Effector CD4-positive, alpha-beta T cell (primary cell): ENCODE measurements at regions not wholly inside any gene's neighbourhood (a gene's known extent, or its start where the extent isn't known, plus 50 kb on each side); places are given as distances from the start of the nearest gene placed in this dataset.
A peak's percentile ranks its signal among the peaks of the same experiment; 100 is the strongest.

Experiments used
- DNase-seq: peaks from one replicate; pipeline ENCODE4 v3.0.0-alpha.2; 2020

DNA sequence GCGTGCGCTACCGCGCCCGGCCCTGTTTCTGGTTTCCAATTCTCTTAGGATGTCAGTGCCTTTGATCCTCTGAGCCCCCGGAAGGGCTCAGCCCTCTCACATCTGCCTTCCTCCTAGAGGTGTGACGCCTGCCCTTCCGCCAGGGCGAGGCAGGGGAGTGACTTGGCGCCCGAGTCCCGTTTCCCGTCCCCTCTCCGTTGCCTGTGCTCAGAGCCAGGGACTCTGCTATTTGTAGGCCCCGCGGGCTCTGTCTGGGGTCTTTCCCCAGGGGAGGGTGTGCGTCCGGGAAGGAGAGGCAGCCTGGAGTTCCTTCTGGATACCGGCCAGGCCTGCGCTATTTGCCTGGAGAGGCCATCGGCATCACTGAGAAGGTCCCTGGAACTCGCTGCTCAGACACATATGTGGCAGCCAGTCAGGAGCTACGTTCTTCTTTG lies 103.7 kb upstream of the TAF1B start:
- DNase-seq: peak; percentile 38

DNA sequence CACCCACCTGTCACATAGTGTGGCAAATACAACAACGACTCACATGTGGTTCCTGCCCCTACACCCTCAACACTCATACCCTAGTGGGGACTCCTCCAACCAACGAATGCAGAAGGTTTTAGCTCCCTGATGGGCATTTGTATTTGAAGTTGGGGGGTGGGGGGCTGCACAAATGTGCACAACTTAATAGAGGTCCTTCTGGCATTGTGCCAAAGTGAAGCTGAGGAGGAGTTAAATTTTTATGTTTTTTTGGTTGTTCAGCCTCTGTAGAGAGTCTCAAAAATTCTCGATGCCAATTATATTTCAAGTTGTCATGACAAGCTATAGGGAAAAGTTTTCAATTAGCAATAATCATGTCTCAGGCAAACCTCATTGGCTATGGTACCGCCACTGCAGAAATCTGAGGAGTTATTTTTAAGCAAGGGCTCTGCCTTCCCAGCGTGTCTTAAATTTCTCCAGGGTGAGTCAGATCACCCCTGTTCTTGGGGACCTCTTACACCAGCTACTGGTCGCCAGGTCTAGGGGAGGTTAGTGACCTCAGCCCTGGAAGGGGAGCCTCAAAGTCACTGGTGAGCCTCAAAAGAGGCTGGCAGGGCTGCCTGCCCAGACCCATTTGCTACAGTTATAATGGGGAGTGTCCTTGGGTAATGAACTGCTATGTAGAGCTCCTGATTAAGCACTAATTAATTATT lies 102.7 kb upstream of the TAF1B start:
- no peak for DNase-seq

DNA sequence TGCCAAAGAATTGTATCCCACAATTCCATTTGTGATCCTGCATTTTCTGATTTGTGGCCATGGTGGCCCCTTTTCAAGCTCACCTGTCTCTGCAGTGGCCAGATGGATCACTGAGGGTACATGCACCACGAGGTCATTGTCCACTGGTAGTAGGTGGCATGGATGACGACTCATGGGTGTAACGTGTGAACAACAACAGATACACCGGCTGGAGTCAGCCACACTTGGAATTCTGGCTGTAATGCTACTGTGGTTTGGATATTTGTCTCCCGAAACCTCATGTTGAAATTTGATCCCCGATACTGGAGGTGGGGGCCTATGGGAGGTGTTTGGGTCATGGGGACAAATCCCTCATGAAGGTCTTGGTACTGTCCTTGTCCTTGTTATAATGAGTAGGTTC lies 102.2 kb upstream of the TAF1B start:
- no peak for DNase-seq

DNA sequence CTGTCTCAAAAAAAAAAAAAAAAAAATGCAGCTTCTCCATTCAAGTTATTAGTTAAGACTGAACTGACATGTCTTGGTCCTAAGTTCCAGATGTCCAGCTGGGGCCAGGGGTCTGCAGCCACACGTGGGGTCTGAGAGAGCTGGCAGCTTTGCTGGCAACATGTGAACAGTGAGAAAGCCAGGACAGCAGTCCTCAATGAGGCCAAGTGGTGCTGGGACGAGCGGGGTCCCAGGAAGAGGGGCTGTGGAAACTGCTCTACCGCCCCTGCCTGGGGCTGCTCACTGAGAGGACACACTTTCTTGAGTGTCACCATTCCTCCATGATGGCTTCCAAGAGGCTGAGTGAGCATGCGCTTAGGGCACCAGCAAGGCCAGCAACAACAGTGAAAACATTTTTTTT lies 100.7 kb upstream of the TAF1B start:
- no peak for DNase-seq

DNA sequence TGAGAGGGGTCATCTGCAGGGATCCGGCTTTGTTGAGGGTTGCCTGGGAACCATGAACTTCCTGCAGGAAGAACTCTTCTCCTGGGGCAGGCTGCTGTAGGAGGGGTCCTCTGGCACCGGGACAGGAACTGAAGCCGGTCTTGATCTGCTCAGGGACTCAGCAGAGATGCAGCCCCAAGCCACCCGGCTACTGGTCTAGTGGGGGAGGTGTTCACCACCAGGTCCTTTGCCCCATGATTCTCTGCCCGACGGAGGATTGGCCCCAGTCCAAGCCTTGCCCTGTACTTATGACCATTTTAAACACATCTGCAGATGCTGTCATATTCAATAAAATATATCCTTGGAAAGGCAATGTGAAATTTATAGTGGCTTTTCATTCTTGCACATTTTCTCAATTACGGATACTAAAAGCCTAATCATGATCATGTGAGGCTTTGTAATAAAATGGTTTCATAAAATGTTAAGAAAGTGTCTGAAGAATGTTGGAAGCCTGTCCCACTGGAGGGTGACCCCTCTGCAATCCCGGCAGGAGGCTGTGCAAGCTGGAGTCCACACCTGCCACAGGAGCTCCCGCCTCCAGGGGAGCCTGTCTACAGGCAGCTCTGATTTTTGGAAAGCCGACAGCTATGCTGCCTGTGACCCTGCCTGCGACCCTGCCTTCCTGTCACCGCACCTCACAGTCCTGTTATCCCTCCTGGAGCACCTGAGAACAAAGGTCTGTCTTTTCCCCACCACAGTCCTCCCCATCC lies 98.8 kb upstream of the TAF1B start:
- DNase-seq: no peak

DNA sequence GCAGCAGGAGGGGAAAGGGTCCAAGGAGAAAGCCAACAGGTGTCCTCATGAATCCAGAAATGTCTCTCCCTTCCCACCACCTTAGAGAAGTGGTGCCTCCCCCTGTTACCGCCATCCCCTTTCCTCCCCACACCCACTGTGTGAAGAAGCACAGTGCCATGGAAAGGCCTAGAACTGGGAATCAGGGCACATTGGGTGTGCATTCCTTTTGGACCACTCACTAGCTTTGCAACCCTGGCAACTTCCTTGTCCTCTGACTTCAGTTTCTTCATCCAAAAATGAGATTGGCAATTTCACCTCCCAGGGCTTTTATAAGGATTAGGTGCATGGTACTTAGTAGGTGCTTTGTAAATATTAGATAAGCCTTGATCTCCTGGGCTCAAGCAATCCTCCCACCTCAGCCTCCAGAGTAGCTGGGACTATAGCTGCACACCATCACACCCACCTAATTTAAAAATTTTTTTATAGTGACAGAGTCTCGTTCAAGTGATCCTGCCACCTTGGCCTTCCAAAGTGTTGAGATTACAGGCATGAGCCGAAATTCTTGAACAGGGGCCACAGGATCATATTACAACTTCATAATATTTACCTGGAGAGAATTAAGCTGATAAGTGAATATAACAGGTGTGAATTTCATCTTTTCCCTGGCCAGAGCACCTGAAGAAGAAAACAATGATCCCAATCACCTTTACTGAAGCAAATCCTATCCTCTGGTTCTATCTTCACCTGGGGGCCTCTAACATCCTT lies 97.9 kb upstream of the TAF1B start:
- DNase-seq: no peak

DNA sequence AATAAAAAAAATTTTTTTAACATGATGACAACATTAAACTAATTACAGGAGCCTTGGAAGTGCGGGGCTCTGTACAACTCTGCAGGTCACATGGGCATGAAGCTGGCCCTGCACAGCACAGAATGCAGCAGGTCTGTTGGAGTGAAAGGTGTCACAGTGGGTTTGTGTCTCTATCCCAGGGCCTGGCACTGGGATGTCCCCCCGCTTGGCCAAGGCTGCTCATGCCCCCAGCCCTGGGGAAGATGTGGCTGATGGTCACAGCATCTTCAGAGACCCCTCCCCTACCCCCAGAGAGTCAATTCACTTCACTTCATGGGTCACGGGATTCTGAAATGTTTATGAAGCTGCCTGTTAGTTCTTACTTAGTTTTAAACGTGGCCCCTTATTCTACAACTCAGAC lies 95.9 kb upstream of the TAF1B start:
- no peak for DNase-seq

DNA sequence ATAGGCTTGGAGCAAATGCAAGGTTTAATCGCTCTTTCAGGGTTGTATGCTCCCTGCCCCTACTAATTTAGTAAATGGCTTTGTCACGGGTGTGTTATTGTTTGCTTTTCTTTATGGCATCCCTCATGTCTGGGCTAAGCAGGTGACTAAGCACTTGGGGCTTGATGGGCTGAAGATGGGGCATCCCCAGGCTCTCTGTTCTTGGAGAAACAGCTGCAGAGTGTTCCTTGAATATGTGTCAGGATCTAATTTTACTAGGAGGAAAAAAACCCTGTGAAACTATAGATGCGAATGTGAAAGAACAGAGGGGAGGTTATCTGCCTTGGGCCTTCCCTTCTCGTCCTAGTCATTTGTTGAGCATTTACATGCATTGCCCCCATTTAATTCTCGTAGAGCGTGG lies 94.7 kb upstream of the TAF1B start:
- no peak for DNase-seq

DNA sequence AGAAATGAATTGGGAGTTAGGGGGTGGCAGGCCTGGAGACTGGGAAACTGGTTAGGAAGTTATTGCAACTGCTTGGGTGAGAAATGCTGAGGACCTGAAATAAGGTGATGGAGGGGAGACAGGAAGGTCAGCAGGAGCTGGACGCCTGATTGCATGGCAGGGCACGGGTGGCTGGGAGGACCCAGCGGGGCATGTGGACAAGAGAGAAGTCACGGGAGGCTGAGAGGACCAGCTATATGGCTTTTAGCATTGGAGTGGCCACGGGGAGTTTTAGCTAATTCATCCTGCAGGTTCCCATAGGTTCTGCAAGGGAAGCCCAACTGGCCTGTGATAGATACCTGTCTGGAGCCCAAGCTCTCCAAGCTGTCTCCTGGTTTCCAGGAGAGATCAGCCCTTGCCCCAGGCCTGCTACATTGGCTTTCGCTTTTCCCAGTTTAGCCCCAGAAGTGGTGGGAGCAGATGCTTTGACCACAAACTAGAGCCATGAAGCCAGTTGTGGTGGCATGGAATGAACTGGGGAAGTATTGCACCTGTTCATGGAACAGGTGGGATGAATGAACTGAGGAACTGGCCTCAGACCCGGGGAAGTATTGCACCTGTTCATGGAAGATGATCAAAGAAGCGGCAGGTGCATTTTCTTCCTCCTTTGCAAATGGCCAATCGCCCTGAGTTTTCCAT lies 93.6 kb upstream of the TAF1B start:
- no peak for DNase-seq

DNA sequence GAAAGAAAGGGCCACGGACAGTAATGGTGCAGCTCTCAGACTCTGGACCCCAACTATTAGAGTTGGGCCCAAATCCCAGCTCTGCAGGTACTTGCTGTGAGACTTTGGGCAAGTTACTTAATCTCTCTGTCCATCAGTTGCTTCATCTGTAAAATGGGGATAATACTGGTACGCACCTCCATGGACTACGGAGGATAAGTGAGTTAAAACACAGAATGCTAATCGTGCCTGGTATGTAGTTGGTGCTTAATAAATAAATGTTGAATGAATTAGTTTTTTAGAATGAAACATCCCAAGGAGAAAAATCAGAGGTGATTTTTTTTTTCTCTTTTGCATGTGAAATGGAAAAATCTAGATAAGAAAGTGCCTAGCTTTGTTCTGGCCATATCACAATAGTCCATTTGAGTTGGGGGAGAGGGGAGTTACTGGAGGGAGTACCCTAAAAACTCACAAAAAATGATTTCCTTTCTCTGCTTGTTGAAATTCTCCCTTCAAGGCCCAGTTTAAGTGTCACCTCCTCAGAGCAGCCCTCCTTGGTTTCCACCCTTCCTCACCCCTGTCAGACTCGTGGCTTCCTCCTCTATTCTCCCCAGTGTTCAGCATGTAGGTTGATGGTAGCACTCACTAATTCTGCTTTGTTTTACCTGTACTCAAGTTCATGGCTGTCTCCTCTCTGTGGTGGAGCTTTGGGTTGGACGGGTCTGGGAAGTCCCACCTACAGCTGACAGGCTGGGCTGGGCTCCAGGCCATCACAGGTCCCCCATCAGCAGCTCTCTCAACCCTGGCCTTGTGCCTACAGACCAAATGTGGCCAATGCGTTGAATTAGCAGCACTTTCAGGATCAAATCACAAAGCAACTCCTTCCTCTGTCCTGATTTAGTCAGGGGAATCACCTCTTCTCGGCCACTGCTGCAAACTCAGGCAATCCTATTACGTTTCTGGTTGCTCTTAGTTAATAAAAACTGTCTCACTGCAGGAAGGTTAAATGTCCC lies 92.8 kb upstream of the TAF1B start:
- DNase-seq: no peak

DNA sequence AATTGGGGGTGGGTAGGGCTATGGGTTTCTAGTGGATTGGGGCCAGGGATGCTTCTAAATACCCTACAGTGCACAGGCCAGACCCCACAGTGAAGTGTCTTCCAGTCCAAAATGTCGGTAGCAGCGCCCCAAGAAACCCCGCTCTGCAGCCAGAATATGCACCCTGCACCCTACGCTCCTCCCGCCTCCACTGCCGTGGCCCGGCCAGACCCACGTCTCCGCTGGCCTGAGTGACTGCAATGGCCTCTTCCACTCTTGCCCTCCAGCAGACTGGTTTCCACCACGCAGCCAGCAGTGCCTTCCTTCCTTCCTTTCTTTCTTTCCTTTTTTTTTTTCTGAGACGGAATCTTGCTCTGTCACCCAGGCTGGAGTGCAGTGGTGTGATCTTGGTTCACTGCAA lies 91.4 kb upstream of the TAF1B start:
- DNase-seq: no peak

DNA sequence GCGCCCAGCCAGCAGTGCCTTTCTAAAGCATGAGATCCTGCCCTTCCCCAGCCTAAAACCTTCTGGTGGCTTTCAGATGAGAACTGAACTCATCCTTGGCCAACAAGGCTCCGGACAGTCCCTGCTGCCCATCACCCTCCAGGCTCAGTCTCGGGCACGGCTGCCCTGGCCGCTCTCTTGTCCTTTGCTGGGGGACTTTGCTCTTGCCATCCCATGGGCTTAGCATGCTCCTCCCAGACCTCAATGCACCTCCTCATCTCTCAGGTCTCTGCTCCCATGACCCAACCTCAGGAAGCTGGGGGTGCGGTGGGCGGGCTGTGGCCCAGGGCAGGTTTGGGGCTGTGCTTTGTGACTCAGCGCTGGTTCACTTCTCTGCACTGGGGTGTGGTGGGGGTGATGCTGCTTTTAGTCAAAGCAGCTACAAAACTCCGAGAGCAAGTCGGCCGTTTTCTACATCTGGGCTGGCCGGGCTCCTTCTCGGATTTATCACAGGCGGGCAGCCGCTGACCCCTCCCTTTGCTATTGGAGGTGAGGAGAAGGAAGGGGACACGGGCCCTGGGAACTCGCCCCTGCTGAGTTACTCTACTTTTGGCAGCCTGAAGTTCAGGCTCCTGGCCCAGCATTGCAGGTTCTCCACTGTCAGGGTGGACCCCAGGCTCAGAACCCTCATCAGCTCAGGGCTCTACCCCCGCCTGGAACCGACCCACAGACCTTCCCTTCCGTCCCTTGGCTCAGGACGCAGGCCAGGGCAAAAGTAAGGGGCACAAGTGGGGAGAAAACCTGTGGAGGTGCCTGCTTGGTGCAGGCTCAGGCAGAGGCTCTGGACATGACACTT lies 90.6 kb upstream of the TAF1B start:
- peak; percentile 65 for DNase-seq

DNA sequence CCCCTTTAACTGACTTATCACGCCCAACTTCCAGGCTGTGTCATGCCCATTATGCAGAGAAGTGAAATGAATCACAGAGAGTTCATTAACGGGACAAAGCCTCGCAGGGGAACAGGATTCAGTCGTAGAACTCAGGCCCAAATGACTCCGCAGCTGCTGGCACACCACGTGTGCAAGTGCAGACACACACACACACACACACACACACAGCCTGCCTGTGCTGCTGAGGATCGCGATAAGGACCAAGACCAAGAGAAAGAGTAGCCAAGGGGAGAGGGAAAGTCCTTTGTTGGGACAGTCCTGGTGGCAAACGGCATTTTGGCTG lies 90.0 kb upstream of the TAF1B start:
- peak; percentile 31 for DNase-seq

DNA sequence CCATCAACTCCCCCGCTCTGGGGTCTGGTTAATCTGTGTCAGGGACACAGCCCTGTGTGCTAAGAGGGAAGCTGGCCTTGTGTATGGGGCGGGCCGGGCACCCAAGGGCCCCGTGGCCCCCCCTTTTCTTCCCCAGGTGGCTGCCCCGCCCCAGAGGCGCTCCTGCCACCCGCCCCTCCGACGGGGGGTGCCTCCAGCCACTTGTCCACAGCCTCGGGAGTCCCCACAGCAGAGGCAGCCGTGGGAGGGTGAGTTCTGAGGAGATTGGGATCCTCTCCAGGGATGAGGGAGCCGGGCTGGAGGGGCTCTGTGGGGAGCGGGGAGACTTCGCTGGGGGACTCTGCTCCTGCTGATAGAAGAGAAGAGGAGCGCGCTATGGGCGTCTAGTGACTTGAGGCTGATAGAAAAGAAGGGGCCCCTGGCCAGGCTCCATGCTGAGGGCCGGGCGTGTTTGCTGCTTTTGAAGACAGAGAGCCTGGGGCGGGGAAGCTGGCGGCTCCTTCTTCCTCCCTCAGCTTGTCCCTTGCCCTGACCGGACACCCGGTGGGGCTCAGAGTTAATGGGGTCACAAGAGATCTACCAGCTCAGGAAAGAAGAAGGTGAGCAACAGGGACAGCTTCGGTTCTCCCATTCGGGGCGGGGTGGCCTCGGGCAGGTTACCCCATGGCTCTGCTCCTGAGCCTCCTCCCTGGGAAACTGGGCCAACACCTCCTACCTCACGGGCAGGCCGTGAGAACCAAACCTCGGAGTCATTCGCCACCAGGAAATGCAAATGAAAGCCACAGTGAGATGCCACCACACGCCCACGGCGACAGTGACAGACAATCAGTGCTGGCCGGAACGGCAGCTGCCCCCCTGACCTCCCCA lies 89.4 kb upstream of the TAF1B start:
- peak; percentile 25 for DNase-seq

DNA sequence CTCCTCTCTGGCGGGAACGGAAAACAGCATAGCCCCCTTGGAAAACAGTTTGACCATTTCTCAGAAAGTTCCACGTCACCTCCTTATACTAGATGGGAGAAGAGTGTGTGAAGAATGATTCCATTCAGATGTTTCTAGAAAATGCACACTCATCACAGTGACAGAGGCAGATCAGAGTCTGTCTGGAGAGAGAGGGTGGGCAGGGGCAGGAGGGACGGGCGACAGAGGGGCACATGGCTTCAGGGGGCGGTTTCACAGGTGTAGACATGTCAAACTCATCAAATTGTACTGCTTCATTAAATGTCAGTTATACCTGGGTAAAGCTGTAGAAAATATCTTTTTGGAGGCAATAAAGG lies 88.8 kb upstream of the TAF1B start:
- no peak for DNase-seq

DNA sequence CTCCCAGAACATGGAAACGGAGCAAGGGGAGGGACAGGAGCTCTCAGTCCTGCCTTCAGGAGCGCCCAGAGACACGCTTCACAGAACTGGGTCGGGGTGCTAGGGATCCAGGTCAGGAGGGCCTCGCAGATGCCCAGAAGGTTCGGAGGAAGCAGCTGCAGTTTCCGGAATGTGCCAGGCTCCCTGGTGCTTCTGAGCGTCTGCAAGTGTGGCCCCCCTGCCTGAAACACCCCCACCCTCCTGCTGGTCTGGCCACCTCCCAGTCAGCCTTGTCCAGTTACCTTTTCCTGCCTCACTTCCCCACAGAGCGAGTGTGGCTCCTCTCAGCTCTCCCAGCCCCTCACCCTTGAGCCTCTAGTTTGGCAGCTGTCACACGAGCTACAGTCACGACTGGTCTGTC lies 88.3 kb upstream of the TAF1B start:
- no peak for DNase-seq

DNA sequence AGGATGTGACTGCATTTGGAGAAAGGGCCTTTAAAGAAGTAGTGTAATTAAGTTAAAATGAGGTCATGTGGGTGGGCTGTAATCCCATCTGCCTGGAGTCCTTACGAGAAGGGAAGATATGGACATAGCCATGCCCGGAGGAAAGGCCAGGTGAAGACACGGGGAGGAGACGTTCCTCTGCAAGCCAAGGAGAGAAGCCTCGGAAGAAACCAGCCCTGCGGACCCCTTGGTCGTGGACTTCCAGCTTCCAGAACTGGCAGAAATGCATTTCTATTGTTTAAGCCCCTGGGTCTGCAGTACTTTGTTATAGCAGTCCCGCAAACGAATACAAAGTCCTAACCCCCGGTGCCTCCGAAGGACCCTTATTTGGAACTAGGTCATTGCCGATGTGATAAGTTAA lies 87.6 kb upstream of the TAF1B start:
- DNase-seq: no peak

DNA sequence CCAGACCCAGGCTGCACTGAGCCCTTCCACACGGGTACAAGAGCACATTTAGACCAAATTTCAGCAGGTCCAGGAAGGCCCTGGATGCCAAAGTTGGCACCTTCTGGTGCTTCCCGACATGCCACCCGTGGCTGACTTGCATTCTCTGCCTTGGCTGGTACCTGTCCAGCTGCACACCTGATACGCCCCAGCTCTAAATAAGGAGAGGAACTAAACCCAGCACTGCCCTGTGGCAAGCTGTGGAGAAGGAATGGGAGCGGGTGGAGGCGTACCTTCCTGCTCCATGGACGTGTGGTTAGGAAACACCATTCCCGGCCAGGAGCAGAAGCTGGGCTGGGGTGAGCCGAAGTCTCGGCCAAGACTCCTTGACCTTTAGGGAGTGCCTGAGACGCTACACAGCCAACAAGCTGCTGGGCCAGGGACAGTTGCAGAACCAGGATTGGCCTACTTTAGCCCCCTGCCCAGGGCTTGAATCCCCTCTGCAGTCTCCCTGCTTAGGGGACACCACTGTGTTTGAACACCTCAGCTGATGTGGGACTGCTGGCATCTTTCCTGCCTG lies 86.5 kb upstream of the TAF1B start:
- DNase-seq: no peak

DNA sequence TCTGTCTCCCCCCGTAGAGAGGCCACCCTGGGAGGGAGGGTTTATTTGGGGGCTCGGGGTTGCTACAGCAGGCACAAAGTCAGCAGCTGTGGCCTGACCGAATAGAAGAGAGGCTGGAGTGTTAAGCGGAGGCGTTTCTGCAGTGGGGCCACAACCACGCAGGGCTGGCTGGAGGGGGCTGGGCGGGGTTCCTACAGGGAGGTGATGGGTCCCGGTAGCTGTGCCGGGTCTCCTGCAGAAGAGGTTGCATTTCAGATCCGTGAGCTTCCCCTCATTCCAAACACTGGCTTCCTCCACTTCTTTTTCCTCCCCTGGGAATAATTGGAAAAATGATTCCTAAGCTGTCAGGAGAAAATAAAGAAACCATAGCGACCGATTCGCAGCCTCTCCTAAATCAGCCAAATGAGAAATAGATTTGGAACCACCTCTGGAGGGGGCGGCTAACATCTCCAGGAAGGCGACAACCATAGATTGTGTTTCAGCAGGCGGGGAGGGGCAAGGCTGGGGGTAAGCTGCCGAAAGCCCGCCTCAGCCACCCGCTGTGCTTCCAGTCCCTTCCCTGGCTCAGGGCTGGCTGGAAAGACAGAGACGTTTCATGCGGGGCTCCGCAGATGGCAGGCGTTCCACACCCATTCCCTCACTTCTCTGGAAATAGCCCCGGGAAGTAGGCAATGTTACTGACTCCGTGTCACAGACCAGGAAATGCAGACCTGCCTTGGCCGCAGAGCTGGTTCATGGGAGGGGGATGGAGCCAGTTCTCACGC lies 85.6 kb upstream of the TAF1B start:
- no peak for DNase-seq
